ENCODE measurements at regions not wholly inside any gene's neighbourhood (a gene's known extent, or its start where the extent isn't known, plus 50 kb on each side); places are given as distances from the start of the nearest gene placed in this dataset.

DNA sequence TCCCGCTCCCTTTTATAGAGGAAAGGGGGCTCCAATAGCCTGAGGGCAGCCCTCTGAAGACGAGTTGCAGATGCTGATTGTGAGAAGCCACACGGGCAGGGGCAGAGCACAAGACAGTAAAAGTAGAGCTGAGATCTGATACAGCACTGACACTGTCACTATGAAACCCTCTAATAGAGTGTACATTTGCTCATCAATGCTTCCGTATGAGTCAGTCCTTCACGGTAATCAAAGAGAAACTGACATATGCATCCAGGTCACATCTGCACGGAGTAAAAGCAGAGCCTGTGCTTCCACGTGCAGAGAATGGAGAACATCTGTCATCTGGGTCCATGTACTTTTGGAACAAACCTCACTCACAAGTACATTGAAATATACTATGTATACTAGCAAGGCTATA is 60.6 kb upstream of the TMEM215 start:
- Histone ChIP-seq H3K9me3 (ENCODE audit: control insufficient read depth, insufficient read depth, low read depth, low read length) (no peaks in the 10 kb centered on the region), H3K27ac (ENCODE audit: extremely low read depth, low read depth, low read length) (no peak overlapping the region), H3K4me3 (ENCODE audit: low read depth, low read length) (no peak overlapping the region), H3K4me1 (ENCODE audit: control insufficient read depth, insufficient read depth, low read length) (no peaks in the 10 kb centered on the region), H3K36me3 (ENCODE audit: control insufficient read depth in 2 of 2, insufficient read depth in 1 of 2, low read length in 2 of 2) (no peaks in the 10 kb centered on the region)
- POLR2A ChIA-PET = no interaction called here
- CTCF ChIA-PET = no interaction called here
- TF ChIP-seq ZNF174 (tag by site-specific recombination; IDR thresholded peaks at IDR 0.05) (no peak), OSR2 (tag by site-specific recombination; IDR thresholded peaks at IDR 0.05) (no peak), ZNF175 (tag by site-specific recombination; IDR thresholded peaks at IDR 0.05) (no peak), ZNF292 (tag by site-specific recombination; IDR thresholded peaks at IDR 0.05; ENCODE audit: borderline replicate concordance, low read depth) (no peak), ZNF658 (tag by site-specific recombination; IDR thresholded peaks at IDR 0.05) (no peak), ZNF19 (tag by site-specific recombination; IDR thresholded peaks at IDR 0.05; ENCODE audit: low read depth) (no peak), ZSCAN23 (tag by site-specific recombination; IDR thresholded peaks at IDR 0.05) (no peak), ZNF623 (tag by site-specific recombination; IDR thresholded peaks at IDR 0.05) (no peak), SP2 (tag by site-specific recombination; IDR thresholded peaks at IDR 0.05) (no peak), ZNF302 (tag by site-specific recombination; IDR thresholded peaks at IDR 0.05; ENCODE audit: low read depth) (no peak), ZFP41 (tag by site-specific recombination; IDR thresholded peaks at IDR 0.05; ENCODE audit: borderline replicate concordance) (no peak), ZFHX2 (tag by site-specific recombination; conservative IDR thresholded peaks at IDR 0.05) (no peak), ZNF366 (tag by site-specific recombination; conservative IDR thresholded peaks at IDR 0.05) (no peak), OVOL3 (tag by site-specific recombination; IDR thresholded peaks at IDR 0.05) (no peak)
- TF ChIP-seq, protein P1, sequence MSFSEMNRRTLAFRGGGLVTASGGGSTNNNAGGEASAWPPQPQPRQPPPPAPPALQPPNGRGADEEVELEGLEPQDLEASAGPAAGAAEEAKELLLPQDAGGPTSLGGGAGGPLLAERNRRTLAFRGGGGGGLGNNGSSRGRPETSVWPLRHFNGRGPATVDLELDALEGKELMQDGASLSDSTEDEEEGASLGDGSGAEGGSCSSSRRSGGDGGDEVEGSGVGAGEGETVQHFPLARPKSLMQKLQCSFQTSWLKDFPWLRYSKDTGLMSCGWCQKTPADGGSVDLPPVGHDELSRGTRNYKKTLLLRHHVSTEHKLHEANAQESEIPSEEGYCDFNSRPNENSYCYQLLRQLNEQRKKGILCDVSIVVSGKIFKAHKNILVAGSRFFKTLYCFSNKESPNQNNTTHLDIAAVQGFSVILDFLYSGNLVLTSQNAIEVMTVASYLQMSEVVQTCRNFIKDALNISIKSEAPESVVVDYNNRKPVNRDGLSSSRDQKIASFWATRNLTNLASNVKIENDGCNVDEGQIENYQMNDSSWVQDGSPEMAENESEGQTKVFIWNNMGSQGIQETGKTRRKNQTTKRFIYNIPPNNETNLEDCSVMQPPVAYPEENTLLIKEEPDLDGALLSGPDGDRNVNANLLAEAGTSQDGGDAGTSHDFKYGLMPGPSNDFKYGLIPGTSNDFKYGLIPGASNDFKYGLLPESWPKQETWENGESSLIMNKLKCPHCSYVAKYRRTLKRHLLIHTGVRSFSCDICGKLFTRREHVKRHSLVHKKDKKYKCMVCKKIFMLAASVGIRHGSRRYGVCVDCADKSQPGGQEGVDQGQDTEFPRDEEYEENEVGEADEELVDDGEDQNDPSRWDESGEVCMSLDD (tag by site-specific recombination; IDR thresholded peaks at IDR 0.05) = no peak
- TF ChIP-seq, protein P2, sequence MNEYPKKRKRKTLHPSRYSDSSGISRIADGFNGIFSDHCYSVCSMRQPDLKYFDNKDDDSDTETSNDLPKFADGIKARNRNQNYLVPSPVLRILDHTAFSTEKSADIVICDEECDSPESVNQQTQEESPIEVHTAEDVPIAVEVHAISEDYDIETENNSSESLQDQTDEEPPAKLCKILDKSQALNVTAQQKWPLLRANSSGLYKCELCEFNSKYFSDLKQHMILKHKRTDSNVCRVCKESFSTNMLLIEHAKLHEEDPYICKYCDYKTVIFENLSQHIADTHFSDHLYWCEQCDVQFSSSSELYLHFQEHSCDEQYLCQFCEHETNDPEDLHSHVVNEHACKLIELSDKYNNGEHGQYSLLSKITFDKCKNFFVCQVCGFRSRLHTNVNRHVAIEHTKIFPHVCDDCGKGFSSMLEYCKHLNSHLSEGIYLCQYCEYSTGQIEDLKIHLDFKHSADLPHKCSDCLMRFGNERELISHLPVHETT (tag by site-specific recombination; IDR thresholded peaks at IDR 0.05) = no peak
- TF ChIP-seq, protein P3, sequence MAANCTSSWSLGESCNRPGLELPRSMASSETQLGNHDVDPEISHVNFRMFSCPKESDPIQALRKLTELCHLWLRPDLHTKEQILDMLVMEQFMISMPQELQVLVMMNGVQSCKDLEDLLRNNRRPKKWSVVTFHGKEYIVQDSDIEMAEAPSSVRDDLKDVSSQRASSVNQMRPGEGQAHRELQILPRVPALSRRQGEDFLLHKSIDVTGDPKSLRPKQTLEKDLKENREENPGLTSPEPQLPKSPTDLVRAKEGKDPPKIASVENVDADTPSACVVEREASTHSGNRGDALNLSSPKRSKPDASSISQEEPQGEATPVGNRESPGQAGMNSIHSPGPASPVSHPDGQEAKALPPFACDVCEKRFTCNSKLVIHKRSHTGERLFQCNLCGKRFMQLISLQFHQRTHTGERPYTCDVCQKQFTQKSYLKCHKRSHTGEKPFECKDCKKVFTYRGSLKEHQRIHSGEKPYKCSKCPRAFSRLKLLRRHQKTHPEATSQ (tag by site-specific recombination; IDR thresholded peaks at IDR 0.05) = no peak
- TF ChIP-seq, protein P4, sequence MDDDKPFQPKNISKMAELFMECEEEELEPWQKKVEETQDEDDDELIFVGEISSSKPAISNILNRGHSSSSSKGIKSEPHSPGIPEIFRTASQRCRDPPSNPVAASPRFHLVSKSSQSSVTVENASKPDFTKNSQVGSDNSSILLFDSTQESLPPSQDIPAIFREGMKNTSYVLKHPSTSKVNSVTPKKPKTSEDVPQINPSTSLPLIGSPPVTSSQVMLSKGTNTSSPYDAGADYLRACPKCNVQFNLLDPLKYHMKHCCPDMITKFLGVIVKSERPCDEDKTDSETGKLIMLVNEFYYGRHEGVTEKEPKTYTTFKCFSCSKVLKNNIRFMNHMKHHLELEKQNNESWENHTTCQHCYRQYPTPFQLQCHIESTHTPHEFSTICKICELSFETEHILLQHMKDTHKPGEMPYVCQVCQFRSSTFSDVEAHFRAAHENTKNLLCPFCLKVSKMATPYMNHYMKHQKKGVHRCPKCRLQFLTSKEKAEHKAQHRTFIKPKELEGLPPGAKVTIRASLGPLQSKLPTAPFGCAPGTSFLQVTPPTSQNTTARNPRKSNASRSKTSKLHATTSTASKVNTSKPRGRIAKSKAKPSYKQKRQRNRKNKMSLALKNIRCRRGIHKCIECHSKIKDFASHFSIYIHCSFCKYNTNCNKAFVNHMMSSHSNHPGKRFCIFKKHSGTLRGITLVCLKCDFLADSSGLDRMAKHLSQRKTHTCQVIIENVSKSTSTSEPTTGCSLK (tag by site-specific recombination; IDR thresholded peaks at IDR 0.05) = no peak

DNA sequence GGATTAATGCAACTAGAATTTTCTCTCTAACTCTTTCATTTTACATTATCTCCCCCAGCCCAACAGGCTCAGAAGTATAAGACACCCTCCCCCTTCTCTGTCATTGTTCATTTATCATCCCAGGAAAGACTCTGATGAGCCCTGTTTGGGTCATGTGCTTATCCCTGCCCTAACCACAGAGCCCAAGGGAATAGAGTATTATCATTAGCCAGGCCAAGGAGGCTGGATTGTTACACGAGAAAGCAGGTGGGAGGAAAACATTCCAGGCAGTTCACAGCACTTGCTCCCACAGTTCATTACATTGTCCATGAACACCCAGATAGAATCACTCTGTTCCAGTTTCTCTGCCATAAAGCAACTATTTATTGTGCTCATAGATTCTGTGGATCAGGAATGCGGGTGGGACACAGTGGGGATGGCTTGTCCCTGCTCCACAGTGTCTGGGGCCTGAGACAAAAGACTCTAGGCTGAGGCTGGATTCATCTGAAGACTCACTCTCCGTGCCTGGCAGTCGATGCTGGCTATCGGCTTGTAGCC is 59.5 kb upstream of the TMEM215 start:
- CTCF ChIA-PET = no interaction called here
- H3K27ac ChIP-seq (ENCODE audit: extremely low read depth, low read depth, low read length) = no peak overlapping the region
- H3K4me3 ChIP-seq (ENCODE audit: low read depth, low read length) = no peak overlapping the region
- POLR2A ChIA-PET = no interaction called here
- H3K36me3 ChIP-seq (ENCODE audit: control insufficient read depth in 2 of 2, insufficient read depth in 1 of 2, low read length in 2 of 2) = no peaks in the 10 kb centered on the region
- no peak for TF ChIP-seq ZNF776 (tag by site-specific recombination; IDR thresholded peaks at IDR 0.05; ENCODE audit: borderline replicate concordance)
- H3K4me1 ChIP-seq (ENCODE audit: control insufficient read depth, insufficient read depth, low read length) = no peaks in the 10 kb centered on the region
- H3K9me3 ChIP-seq (ENCODE audit: control insufficient read depth, insufficient read depth, low read depth, low read length) = no peaks in the 10 kb centered on the region

Measured in HEK293 (cell line).